ENCODE measurements at regions not wholly inside any gene's neighbourhood (a gene's known extent, or its start where the extent isn't known, plus 50 kb on each side); places are given as distances from the start of the nearest gene placed in this dataset.

DNA sequence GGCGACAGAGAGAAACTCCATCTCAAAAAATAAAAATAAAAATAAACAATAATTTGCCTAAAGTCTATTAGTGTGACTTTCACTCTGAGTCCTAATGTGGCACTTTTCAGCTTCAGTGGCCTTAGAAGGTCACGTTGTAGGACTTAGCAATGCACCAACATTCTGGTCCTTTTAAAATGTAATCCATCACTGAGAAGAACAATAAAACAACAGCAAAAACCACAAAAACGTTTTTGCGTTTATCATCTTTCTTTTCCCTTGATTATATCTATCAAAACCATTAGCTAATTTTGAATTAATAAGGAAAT lies 190.1 kb upstream of the ZNF608 start:
- TF ChIP-seq, protein P1, sequence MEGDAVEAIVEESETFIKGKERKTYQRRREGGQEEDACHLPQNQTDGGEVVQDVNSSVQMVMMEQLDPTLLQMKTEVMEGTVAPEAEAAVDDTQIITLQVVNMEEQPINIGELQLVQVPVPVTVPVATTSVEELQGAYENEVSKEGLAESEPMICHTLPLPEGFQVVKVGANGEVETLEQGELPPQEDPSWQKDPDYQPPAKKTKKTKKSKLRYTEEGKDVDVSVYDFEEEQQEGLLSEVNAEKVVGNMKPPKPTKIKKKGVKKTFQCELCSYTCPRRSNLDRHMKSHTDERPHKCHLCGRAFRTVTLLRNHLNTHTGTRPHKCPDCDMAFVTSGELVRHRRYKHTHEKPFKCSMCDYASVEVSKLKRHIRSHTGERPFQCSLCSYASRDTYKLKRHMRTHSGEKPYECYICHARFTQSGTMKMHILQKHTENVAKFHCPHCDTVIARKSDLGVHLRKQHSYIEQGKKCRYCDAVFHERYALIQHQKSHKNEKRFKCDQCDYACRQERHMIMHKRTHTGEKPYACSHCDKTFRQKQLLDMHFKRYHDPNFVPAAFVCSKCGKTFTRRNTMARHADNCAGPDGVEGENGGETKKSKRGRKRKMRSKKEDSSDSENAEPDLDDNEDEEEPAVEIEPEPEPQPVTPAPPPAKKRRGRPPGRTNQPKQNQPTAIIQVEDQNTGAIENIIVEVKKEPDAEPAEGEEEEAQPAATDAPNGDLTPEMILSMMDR (IDR thresholded peaks at IDR 0.05), result no peak
- TF ChIP-seq POLR2A (IDR thresholded peaks at IDR 0.05), result no peak
